ENCODE measurements at regions not wholly inside any gene's neighbourhood (a gene's known extent, or its start where the extent isn't known, plus 50 kb on each side); places are given as distances from the start of the nearest gene placed in this dataset.

- Mint-ChIP-seq H3K9me3 (no peaks in the 10 kb centered on the region), H3K27me3 (peaks cover 8% of the 10 kb centered on the region), H3K36me3 (ENCODE audit: low read depth) (no peaks in the 10 kb centered on the region), H3K27ac (no peak overlapping the region), H3K4me3 (no peak overlapping the region), H3K4me1 (no peaks in the 10 kb centered on the region)
- CTCF ChIA-PET: no interaction called here
- POLR2A ChIA-PET: no interaction called here
- DNase-seq: no peak
These were observed 54.5 kb upstream of the EYA2 start for GRCh38 chr20:46840054-46840729.

Data from activated CD4-positive, alpha-beta T cell treated with anti-CD3 and anti-CD28 coated beads, Interleukin-2, amount 10 ng/mL, durations not matched to agents 7 days and 5 days (primary cell).